NAMALWA (cell line): ENCODE measurements at regions not wholly inside any gene's neighbourhood (a gene's known extent, or its start where the extent isn't known, plus 50 kb on each side); places are given as distances from the start of the nearest gene placed in this dataset.

Source experiments
- DNase-seq: peaks from one replicate; pipeline ENCODE4 v3.0.0-alpha.2; 2015; ENCODE audit warnings: low spot score

DNA sequence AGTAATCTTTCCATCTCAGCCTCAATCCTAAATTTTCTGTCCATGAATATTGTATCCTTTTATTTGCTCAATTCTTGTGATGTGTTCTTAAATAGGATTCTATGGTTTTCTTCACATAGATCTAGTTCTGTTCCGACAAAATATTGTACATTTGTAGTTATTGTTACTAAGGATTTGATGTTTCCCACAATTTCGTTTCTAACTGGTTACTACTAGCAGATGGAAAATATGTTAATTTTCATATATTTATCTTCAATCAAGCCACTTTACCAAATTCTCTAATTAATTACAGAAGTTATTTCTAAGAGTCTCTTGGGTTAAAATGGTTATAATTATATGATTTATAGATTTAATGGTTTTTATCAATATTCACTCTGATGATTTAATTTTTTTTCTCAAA is 60.3 kb downstream of the SEC61B start:
- no peak for DNase-seq

DNA sequence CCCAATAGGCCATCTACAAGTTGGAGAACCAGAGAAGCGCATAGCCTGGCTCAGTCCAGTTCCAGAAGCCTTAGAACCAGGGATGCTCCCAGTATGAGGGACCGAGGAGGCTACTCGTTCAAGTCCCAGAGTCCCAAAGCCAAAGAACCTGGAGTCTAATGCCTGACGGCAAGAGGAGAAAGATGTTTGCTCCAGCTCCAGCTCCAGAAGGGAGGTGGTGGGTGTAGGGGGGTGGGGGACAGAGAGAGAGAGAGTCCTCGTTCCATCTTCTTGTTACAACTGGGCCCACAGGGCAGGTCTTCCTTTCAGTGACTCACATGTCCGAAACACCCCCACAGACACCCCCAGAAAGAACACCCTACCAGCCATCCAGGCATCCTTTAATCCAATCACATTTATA is 63.9 kb downstream of the SEC61B start:
- no peak for DNase-seq

DNA sequence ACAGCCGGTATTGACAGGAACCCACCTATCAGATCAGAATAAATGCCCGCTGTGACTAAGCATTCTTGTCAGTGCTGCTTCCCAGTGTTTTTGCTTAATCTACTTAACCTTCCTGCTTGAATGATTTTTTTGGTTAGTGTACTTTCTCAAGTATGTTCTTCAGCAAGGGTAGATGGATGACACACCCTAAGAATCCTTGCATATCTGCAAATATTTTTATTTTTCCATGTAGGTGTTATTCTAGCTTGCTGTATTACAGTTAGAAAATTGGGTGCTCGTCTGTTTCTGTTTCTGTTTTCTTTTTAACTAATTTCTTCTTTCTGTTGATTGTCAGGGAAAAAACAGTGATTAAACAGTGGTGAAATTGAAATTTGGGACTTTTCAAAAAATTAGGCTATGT is 64.5 kb downstream of the SEC61B start:
- no peak for DNase-seq

DNA sequence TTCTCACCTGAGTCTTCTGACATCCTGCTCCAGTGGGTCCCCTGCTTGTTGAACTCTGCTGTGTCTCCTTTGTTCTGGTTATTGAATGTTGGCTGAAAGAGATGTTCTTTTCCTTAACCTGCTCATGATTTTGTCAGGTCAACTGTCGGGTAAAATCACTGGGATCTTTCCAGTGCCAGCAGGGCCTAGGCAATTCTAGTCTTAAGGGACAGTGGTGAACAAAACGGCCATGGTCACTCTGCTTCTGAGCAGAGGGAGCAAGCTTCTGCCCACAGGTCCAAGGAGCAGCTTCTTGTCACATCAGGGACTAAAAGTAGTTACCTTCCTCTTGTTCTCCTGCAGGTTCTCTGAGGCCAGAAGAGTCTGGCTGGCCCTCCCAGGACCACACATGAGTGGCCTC is 65.6 kb downstream of the SEC61B start:
- DNase-seq, result no peak

DNA sequence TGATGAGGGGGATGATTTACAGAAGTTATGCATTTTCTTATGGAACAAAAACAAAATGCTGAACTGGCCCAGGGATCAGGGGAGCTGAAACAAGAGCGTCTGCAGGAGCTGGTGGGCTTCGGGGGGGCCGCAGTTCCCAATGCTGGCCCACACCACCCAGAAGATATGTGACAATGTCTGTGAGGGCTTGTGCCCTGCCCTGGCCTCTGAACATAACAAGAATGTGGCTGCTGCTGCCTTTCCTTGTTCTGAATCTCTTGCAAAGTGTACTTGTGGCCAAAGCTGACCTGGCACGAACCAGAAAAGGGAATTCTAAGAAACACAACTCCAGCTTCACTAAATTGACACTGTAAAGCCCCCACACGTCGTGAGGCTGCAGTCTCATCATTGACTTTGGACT is 66.7 kb downstream of the SEC61B start:
- no peak for DNase-seq

DNA sequence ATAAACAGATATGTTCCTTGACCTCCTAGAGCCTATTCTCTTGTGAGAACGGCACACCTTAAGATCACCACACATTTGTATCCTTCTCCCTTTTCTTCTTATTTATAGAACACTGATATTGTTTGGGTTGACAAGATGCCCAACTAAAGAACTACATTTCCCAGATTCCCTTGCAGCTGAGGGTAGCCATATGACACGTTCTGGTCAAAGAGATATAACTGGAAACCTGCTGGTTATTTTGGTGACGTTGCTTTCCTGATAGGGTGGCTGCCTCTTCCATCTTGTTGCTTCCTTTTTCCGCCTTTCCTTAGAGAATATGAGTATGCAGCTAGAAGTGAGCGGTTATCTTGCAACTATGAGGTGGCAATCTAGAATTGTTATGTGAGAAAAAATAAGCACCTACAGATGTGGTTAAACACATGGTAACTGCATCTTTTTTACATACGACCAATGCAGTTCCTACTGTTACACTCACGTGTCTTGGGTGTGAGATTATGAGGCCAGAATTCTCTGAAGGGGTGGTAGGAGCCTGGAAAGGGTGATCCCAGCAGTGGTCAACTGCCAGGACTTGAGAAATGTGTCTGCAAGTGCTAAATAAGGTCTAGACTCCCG is 72.9 kb downstream of the SEC61B start:
- peak; percentile 61 for DNase-seq

DNA sequence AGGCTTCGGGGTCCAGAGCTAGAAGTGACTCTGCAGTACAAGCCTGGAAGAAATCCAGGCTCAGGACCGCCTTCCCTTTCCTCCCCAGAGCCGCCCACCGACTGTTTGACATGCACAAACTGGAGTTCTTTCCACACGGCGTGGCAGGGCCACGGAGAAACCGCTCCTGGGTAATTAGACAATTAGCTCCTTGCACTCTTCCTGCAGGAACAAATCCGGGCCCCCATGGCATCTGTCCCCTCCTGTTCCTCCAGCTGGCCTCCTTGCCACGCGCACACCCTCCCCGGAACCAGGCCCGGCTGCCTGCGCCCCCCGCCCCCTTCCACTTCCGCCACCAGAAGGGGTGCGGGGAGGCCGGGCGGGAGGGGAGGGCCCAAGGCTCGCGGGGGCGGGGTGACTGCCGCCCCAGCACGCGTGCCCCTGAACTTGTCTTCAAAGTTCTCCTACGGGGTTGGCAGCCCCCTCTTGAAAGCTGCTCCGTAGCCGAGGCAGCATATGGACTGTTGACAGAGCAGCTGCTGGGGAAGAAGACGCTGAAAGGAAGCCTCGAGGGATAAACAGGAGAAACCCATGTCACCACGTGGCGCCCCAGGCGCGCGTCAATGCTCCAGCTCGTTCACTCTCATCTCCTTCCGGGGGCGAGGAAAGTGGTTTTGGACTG is 74.3 kb downstream of the SEC61B start:
- DNase-seq, result peak; percentile 53

DNA sequence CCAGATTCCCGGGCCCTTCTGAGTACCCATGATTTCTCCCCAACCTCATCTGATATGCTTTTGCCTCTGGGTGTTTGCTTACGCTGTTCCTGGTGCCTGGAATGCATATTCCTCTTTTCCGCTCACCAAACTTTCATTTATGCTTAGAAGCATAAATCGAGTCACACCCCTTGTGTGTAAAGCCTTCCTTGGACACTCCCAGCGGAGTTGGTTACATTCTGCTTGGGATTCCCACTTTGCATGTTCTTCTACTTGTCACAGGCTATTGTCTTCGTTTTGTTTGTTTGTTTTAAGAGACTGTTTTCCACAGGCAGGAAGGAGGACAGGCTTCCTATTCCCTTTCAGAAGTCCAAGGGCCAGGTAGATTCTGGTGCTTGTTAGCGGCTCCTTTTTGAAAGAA is 76.5 kb downstream of the SEC61B start:
- DNase-seq, result no peak

DNA sequence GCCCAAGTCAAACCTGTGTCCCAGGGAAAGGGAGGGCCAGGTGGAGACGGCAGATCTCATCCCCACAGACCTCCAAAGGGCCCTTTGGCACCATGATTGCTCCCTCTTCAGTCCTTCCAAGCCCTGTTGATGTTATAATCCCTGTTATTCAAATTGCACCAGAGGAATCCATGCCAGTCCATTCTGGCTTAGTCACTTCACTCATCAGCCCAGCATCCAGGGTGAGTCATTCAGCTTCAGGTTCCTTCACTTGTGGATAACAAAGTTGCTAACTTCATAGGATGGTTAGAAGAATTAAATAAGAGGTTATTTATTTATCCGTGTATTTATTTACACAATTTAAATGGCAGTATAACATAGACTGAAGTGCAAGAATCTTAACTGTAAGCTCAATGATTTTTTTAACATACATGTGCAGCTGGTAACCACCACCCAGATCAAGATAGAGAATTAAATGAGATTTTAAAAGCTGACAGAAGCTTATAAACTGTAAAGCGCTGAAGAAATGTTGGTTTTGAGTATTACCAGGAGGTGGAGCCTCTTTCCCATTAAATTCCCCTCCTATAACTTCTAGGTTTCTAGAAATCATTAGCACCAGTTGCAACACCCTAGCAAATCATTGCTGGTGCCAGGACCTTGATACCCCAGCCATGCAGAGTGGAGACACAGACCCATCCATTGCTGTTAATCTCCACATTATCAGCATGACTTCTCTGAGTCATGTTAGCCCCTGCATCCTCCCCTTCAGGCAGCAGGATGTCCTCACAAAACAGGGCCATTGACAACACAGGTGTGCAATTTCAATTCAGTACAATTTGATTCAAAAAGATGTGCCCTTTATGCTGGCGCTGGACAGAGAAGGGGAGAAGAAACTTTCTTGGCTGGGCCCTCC is 77.4 kb downstream of the SEC61B start:
- DNase-seq, result peak; percentile 40

DNA sequence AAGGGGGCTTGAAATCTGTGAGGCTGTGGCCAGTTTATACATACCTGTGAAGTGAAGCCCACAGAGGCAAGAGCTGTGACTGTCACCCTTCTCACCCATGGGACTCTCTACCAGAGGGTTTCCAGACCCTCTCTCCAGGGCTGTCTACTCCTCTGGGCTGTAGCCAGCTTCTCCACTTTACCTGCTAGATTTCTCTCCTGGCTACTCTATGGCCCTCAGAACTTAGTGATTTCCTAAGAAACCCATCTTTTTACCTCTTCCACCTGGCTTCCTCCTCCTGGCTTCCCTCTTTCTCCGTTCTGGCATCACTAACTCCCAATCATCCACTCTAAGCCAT is 78.0 kb downstream of the SEC61B start:
- no peak for DNase-seq

DNA sequence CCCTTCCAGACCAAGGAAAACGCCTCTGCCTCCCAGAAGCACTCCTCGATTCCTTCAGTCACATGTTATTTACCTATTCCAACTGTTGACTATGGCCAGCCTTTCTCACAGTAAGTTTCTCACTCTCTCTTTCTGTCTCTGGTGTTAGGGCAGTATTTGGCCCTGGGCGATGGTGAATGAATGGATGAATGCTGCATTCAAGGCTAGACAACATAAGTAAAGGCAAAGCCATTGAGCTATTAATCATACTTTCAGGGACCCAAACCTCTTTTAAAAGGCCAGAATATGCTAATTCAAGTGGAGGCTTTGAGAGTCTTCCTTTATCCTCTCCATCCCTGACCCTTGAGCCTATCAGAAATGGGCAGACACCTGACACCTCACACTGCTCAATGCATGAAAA is 78.5 kb downstream of the SEC61B start:
- no peak for DNase-seq

DNA sequence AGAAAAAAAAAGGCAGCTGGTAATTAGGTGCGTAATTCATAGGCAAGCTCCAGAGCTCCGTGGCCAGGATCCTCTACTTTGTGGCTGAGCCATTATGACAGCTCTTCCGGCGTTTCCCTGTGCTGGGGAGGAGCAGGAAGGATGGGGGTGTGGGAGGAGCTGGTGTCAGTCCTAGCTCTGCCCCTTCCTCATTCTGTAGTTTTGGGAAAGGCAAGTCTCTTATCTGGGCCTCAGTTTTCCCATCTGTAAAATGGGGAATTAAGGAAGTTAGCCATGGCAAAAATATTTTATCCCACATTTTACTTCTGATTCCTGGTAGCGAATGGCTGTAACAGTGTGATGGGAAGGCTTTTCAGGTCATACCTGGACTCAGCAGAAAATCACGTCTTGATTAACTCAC is 81.1 kb downstream of the SEC61B start:
- no peak for DNase-seq

DNA sequence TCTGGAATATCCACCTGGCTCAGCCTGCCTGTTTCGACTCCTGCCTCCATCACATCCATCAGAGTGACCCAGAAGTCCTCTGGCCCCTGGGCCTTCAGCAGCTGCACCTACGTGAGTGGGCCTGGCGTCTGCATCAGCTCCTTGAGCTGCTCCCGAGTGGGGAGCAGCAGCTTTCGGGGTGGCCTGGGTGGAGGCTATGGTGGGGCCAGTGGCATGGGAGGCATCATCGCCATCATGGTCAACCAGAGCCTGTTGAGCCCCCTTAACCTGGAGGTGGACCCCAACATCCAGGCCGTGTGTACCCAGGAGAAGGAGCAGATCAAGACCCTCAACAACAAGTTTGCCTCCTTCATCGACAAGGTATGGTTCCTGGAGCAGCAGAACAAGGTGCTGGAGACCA is 83.0 kb downstream of the SEC61B start:
- no peak for DNase-seq

DNA sequence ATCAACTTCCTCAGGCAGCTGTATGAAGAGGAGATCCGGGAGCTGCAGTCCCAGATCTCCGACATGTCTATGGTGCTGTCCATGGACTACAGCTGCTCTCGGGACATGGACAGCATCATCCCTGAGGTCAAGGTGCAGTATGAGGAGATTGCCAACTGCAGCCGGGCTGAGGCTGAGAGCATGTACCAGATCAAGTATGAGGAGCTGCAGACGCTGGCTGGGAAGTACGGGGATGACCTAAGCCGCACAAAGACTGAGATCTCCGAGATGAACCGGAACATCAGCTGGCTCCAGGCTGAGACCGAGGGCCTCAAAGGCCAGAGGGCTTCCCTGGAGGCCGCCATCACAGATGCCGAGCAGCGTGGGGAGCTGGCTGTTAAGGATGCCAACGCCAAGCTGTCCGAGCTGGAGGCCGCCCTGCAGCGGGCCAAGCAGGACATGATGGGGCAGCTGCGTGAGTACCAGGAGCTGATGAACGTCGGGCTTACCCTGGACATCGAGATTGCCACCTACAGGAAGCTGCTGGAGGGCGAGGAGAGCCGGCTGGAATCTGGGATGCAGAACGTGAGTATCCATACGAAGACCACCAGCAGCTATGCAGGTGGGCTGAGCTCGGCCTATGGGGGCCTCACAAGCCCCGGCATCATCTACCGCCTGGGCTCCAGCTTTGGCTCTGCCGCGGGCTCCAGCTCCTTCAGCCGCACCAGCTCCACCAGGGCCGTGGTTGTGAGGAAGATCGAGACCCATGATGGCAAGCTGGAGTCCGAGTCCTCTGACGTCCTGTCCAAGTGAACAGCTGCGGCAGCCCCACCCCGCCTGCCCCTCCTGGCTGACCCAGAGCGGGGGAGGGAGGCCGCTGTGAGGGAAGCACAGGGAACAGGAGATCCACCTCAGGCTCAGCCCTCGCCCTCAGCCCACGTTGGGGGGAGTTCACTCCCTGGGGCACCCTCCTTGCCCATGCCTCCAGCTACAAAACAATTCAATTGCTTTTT is 84.0 kb downstream of the SEC61B start:
- no peak for DNase-seq

DNA sequence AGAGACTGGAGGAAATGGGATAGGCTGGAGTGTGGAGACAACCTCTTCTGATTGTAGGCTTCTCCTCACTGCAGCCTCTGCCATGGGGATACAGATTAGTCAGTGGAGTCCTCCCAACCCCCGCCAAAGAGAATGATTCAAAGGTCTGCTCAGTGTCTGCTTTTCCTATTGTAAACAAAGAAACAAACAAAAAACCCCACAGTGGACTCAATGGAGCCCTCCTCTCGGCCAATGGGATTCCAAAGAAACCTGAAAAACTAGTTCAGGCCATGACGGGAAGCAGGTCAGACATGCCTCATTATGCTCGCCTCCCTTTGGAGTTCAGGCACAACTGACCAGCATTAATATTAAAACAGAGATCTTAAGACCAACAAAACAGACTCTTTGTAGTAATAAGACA is 85.8 kb downstream of the SEC61B start:
- no peak for DNase-seq

DNA sequence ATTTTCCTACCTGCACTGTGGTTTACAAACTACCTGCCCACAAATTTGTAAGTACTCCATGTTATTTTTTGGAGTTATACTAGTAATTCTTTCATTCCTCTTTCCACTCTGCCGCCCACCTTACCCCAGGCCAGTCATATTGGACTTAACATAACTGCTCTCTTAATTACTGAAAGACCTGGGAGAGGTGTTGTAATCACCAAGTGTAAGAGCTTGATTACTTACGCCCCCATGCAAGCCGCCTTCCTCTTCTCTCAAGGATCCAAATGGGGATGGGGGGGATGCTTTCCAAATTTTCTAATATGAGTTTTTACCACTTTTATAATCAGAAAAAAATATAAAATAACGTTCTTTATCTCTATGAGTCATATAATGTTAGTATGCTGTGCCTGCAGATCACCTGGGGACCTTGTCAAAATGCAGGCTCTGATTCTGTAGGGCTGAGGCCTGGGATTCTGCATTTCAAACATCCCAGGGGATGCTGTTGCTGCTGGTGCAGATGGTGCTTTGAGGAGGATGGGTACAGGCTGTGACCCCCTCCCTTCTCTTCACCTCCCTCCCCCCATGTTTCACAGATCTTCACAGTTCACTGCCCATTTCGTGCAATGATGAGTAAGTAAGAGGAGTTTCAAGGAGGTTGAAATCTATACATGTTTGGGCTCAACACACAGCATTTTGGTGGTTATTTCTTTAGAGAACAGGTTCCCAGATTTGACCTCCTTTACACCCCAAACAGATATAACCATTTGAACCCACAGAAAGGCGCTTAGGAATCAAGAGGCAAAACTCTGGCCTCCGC is 87.3 kb downstream of the SEC61B start:
- no peak for DNase-seq

DNA sequence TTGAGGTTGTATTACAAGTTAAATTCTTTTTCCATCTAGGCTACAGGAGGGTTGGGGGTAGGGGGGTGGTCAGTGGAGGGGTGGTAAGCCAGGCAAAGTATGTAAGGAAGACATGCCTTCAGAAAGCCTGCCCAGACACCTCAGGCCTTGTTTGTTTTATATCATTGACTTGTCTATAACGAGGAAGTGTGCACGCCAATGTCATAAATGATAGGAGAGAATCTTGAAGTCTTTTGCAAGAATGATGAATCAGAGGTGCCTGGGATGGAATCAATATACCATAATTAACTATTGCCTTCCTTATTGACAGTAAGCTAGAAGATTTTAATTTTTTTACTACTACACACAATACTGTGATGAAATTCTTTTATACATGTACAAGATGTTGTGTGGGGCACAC is 90.7 kb downstream of the SEC61B start:
- DNase-seq, result no peak

DNA sequence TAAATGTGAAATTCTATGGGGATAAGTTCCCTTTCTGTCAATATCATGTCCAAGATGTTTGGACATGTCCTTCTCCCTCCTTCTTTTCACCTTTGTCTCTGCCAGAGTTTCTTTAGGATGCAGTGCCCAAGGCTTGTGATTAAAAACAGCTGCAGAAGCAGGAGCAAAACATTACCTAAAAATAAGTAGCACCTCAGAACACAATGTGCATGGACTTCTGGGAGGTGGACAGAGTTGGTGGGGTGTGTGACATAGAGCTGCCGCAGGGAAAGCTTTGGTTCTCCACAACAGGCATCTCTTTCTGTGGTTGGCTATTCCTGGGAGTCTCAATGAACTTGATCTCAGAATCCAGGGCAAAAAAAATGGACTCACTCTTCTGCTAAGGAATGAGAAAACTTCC is 97.0 kb downstream of the SEC61B start:
- no peak for DNase-seq

DNA sequence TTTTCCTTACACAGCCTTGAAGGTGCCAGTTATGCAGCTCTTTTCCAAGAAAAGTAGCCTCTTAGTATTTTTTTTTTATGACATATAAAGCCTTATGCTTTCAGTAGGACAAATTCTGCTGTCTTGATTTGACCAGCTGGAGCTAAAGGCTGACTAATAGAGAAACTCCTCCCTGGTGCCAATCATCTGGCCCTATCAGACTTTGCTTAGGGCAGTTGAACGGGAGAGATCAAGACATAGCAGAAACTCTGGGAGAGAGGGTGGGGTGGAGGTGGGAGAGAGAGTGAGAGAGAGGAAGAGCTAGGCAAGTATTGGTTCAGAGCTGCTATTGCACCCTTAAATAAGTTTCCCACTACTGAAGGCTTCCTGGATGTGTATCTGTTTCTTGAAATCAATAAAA is 100.2 kb downstream of the SEC61B start:
- DNase-seq, result no peak

DNA sequence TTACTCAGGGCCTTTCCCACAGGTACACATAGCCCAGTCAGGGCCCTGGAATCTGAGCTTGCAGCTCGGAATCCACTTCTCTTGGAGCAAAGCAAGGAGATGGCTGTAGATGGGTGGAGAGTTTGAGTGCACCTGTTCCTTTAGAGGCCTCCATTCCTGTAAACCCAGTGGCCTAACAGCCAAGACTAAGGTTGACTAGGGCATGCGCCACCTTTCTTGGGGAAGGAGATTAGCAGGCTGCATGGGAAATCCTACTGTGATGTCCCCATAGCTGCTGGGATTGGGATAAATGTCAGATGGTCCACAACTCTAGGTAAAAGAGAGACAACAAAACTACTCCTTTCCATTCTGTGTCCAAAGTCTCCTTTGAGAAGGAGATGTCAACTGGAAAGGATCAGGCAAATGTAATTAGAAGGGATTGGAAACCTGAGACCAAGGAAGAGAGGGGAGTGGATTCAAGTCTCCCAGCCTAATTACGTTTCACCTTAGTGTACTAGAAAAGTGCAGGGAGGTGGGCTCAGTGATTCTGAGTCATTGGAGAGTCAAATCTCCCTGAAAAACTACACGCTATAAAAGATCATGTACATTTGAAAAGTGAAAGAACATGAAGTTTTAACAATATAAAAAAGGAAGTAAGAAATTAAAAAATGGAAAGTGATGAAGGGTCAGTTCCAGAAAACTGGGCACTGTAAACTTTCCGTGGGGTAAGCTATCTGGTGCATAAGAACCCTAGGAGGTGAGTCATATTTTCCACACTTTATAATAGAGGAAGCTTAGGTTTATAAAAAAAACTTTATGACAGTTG is 104.2 kb downstream of the SEC61B start:
- DNase-seq, result no peak

DNA sequence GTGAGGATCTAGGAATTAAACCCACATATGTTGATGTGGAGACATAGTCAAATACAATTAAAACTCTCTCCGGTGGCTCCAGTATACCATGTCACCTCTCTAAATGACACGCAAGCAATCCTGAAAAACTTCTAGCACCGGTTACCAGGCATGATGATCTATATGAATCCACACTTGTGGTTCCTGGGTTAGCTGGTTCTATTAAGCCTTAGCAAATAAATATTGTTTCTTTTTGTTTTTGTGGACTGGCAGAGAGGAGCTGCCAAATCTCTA is 104.8 kb downstream of the SEC61B start:
- no peak for DNase-seq
